ENCODE measurements at regions not wholly inside any gene's neighbourhood (a gene's known extent, or its start where the extent isn't known, plus 50 kb on each side); places are given as distances from the start of the nearest gene placed in this dataset.

DNA sequence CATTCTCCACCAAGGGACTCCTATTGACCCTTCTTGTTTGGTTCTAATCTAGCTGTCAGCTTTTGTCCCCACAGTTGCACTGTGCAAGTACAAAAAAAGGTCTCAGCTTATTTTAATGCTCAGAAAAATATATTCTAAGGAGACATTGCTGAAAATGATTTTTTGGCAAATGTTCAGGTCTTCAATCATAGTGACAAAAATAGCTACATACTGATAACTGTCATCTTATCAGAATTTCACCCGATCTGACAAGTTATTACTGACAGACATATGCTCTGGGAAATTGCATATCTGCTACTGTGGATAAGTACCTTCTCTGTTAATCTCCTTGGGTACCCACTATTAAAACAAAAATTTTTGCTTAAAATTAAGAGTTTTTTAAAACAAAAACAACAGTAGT, 263.6 kb downstream of the FLRT2 start:
- TF ChIP-seq CTCF (IDR thresholded peaks at IDR 0.05) (no peak), POLR2A (IDR thresholded peaks at IDR 0.05) (no peak)
